GM12892 (cell line): ENCODE measurements at regions not wholly inside any gene's neighbourhood (a gene's known extent, or its start where the extent isn't known, plus 50 kb on each side); places are given as distances from the start of the nearest gene placed in this dataset.
A peak's percentile ranks its signal among the peaks of the same experiment; 100 is the strongest.

Source experiments
- DNase-seq: peaks from one replicate; pipeline ENCODE4 v3.0.0; 2011; ENCODE audit not compliant: insufficient read length
- FAIRE-seq: peaks from 2 replicates; lab custom pipeline; 2011; peaks lifted over from hg19 to GRCh38; lab: Jason Lieb, UNC
- POLR2A ChIP-seq: IDR thresholded peaks from 2 replicates; pipeline ENCODE4 v1.6.1; 2011; ENCODE audit warnings: low read depth, low read length, control low read depth
- POLR2AphosphoS5 ChIP-seq: IDR thresholded peaks from 2 replicates; pipeline ENCODE4 v1.6.1; 2011; ENCODE audit warnings: low read depth, low read length, control low read depth
- TAF1 ChIP-seq: IDR thresholded peaks from 2 replicates; pipeline ENCODE4 v1.6.1; 2011; ENCODE audit warnings: low read depth, mild to moderate bottlenecking, control low read depth, low read length, borderline replicate concordance

GRCh38 chr2:45167920-45168629, 158.8 kb upstream of the SIX2 start:
- TF ChIP-seq POLR2AphosphoS5: no peak
- no peak for TF ChIP-seq TAF1
- no peak for TF ChIP-seq POLR2A
- DNase-seq (no peak), FAIRE-seq (no peak)

GRCh38 chr2:45166229-45166890, 157.1 kb upstream of the SIX2 start:
- FAIRE-seq (no peak), DNase-seq (no peak)
- TF ChIP-seq TAF1 (no peak), POLR2AphosphoS5 (no peak), POLR2A (no peak)

GRCh38 chr2:45162711-45163110, 153.5 kb upstream of the SIX2 start:
- DNase-seq: no peak
- no peak for FAIRE-seq
- TF ChIP-seq POLR2AphosphoS5 (no peak), TAF1 (no peak), POLR2A (no peak)

DNA sequence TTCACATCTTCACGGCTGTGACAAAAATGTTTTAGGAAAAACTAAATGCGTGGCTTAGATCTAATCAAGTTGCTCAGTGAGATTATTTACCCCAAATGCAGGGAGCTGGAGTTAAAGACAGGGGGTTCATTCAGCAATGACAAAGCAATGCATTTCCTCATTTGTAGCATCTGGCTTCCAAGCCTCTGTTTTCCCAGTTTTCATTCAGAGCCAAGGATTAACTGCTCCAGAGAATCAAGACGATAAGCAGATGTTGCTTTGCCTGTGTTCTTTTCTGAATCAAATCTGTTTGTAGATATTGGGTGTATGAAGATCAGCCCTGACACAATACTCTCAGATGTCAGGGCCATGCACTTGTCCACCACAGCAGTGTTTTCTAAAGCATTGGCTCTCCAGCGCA, 147.4 kb upstream of the SIX2 start:
- no peak for TF ChIP-seq TAF1
- no peak for TF ChIP-seq POLR2AphosphoS5
- TF ChIP-seq POLR2A: no peak
- DNase-seq: no peak
- no peak for FAIRE-seq

DNA sequence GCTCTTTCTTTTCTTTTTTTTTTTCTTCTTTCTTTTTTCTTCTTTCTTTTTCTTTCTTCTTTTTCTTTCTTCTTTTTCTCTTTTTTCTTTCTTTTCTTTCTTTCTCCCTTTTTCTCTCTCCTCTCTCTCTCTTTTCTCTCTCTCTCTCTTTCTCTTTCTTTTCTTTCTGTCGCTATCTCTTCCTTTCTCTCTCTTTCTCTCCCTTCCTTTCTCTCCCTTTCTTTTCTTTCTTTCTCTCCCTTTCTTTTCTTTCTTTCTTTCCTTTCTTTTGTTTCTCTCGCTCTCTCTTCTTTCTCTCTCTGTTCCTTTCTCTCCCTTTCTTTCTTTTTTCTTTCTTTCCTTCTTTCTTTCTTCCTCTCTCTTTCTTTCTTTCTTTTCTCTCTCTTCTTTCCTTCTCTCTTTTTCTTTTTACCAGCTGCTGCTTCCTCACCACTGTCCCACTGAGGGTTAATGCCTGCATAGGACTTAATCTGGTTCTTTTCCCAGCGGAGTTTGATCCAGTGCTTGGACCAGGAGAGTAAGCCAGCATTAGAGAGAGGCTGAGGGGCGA, 145.4 kb upstream of the SIX2 start:
- DNase-seq (no peak), FAIRE-seq (no peak)
- TF ChIP-seq POLR2A (no peak), TAF1 (no peak), POLR2AphosphoS5 (no peak)

DNA sequence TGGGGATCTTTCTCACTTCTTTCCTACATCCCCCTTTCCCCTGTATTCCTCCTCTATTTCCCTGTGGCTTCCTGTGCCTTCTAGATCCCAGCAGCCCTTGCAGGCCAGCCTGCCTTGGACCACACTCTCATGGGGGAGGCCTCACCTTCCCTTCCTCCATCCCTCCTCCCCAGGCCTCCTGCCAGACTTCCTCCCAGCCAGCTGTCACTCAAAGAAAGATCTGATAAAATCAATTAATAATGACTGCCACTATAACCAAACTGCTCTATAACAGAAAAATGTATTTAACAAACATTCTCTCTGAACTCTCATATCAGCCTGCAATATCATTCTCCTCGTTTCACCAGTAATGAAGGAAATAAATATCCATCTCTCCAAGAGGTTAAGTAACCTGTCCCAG, 144.9 kb upstream of the SIX2 start:
- TF ChIP-seq TAF1 (no peak), POLR2AphosphoS5 (no peak), POLR2A (no peak)
- no peak for DNase-seq
- no peak for FAIRE-seq

DNA sequence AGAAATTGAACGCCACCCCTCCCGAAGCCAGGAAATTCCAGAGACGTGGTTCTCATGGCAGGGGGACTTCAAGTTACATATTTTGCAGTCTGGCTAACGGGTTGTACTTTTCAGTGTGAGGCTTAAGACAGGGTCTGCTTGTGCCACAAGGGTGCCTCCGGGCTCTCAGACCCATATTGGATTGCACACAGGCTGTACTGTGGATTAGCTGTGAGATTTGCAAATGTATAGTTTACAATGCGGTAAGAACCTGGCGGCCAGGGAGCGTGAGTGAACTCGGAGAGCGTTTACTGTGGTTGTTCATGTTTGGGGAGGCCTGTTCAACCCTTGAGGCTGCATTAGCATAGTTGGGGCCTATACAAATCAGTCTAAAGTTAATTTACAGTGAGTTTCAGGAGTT, 143.9 kb upstream of the SIX2 start:
- no peak for DNase-seq
- no peak for TF ChIP-seq POLR2AphosphoS5
- TF ChIP-seq POLR2A: no peak
- no peak for TF ChIP-seq TAF1
- no peak for FAIRE-seq

DNA sequence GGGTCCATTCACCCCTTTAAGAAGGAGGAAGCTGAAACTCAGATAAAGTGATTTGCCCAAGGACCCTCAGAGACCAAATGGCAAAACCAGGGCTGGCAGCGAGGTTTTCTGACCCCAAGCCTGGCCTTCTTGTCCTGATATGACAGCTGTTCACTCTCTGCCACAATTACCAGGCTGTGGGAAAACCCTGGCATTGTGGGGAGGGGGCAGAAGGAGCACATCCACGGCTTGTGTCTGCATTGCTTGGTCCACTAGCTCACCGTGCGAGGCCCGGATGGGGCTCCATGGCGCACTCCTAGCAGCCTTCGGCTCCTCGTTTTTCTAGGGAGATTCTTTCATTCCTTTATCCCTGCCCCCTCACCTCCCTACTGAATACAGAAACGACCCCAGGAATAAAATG, 143.4 kb upstream of the SIX2 start:
- TF ChIP-seq TAF1 (no peak), POLR2AphosphoS5 (no peak), POLR2A (no peak)
- DNase-seq (no peak), FAIRE-seq (no peak)

DNA sequence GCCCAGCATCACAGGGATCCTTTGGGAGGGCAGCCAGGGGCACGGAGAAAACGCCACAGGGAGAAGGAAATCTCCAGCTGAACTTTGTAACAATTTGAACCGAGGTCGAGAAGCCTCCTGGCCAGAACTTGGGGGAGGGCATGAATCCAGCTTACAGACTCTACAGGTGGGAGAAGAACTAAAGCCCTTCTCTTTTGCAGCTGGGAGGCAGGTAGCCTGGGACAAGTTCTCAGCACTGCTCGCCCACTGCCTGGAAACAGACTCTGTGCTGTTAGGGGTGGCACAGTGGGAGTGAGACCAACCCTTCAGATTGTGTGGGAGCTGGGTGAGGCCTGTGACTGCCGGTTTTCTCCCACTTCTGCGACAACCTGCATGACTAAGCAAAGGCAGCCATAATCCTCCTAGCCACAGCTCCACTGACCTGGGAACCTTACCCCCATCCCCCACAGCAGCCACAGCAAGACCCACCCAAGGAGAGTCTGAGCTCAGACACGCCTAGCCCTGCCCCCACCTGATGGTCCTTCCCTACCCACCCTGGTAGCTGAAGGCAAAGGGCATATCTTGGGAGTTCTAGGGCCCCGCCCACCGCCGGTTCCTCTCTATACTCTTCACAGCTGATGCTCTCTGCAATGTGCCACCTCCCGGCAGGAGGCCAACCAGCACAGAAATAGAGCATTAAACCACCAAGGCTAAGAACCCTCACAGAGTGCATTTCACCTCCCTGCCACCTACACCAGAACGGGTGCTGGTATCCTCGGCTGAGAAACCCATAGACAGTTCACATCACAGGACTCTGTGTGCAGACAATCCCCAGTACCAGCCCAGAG, 136.0 kb upstream of the SIX2 start:
- DNase-seq: no peak
- TF ChIP-seq POLR2A (no peak), POLR2AphosphoS5 (no peak), TAF1 (no peak)
- no peak for FAIRE-seq

GRCh38 chr2:45141883-45142866, 132.9 kb upstream of the SIX2 start:
- FAIRE-seq: no peak

GRCh38 chr2:45140675-45141074, 131.4 kb upstream of the SIX2 start:
- DNase-seq (no peak), FAIRE-seq (no peak)
- TF ChIP-seq POLR2A (no peak), TAF1 (no peak), POLR2AphosphoS5 (no peak)

More at GRCh38 chr2:45141883-45142866, 132.9 kb upstream of the SIX2 start:
- peak; percentile 20 for DNase-seq
- TF ChIP-seq POLR2AphosphoS5 (no peak), POLR2A (no peak), TAF1 (no peak)
